IMR-90 (cell line): ENCODE measurements at regions not wholly inside any gene's neighbourhood (a gene's known extent, or its start where the extent isn't known, plus 50 kb on each side); places are given as distances from the start of the nearest gene placed in this dataset.

Source experiments
- ATAC-seq: fragments of 200-7000 bp; cut with Tn5 transposase; 2 replicates; pipeline ENCODE4 v1.9.1; 2020; ENCODE audit warnings: low read depth, mild to moderate bottlenecking, moderate library complexity
- BruUV-seq: library from RNA; stranded (reverse); fragments of 400-500 nt; replicated peaks from 2 replicates; lab custom pipeline; 2021; lab: Mats Ljungman, UMichigan
- CTCF ChIA-PET: fragments of 300-600 bp; formaldehyde crosslinking; extraction: SDS; loops from one replicate; lab custom pipeline; 2021; ENCODE audit warnings: antibody characterized with exemption; lab: Yijun Ruan, JAX
- POLR2A ChIA-PET: fragments of 300-600 bp; sonication (Branson Sonifier 250); formaldehyde crosslinking; loops from one replicate; lab custom pipeline; 2022; ENCODE audit warnings: antibody characterized with exemption; ENCODE audit not compliant: unreplicated experiment; lab: Charles Lee
- DNase-seq: peaks from one replicate; pipeline ENCODE4 v3.0.0; 2013
- H2AFZ ChIP-seq: replicated peaks from 2 replicates; pipeline ENCODE3; 2013; ENCODE audit warnings: low read length, mild to moderate bottlenecking; ENCODE audit not compliant: poor library complexity
- H2AK5ac ChIP-seq: 2 replicates; pipeline ENCODE4 v1.6.1; 2013; ENCODE audit warnings: low read depth, low read length, inconsistent platforms
- H2AK9ac ChIP-seq: replicated peaks from 2 replicates; pipeline ENCODE3; 2013; ENCODE audit warnings: mild to moderate bottlenecking, low read depth, low read length, moderate library complexity; ENCODE audit not compliant: poor library complexity
- H2BK120ac ChIP-seq: 2 replicates; pipeline ENCODE4 v1.6.1; 2013; ENCODE audit warnings: low read depth, low read length, inconsistent platforms
- H2BK15ac ChIP-seq: 3 replicates; pipeline ENCODE4 v1.6.1; 2013; ENCODE audit warnings: low read depth, low read length, inconsistent platforms
- H2BK20ac ChIP-seq: 2 replicates; pipeline ENCODE4 v1.6.1; 2013; ENCODE audit warnings: low read depth, mild to moderate bottlenecking, inconsistent platforms, low read length, moderate library complexity
- H2BK5ac ChIP-seq: 2 replicates; pipeline ENCODE4 v1.6.1; 2013; ENCODE audit warnings: mild to moderate bottlenecking, low read depth, low read length, inconsistent platforms; ENCODE audit not compliant: poor library complexity, severe bottlenecking
- H3K14ac ChIP-seq: replicated peaks from 2 replicates; pipeline ENCODE4 v1.6.1; 2013; ENCODE audit warnings: low read depth, low read length, inconsistent platforms
- H3K18ac ChIP-seq: 2 replicates; pipeline ENCODE4 v1.6.1; 2013; ENCODE audit warnings: low read depth, low read length, control low read depth
- H3K23ac ChIP-seq: 2 replicates; pipeline ENCODE4 v1.6.1; 2013; ENCODE audit warnings: low read depth, low read length, inconsistent platforms
- H3K27ac ChIP-seq: 2 replicates; pipeline ENCODE4 v1.5.1; 2013; ENCODE audit warnings: mild to moderate bottlenecking, control low read depth, low read length; ENCODE audit not compliant: insufficient read depth
- H3K27me3 ChIP-seq: 2 replicates; pipeline ENCODE4 v1.6.1; 2013; ENCODE audit warnings: low read length; ENCODE audit not compliant: control insufficient read depth, insufficient read depth
- H3K36me3 ChIP-seq: 2 replicates; pipeline ENCODE4 v1.6.1; 2013; ENCODE audit warnings: low read length, mixed read lengths; ENCODE audit not compliant: control insufficient read depth, insufficient read depth
- H3K4ac ChIP-seq: 2 replicates; pipeline ENCODE4 v1.6.1; 2013; ENCODE audit warnings: low read depth, low read length, inconsistent platforms
- H3K4me1 ChIP-seq: 2 replicates; pipeline ENCODE4 v1.6.1; 2013; ENCODE audit warnings: low read length, mixed read lengths; ENCODE audit not compliant: control insufficient read depth, insufficient read depth
- H3K4me2 ChIP-seq: 2 replicates; pipeline ENCODE4 v1.6.1; 2013; ENCODE audit warnings: low read depth, mild to moderate bottlenecking, control low read depth, low read length, moderate library complexity
- H3K4me3 ChIP-seq: 2 replicates; pipeline ENCODE4 v1.5.1; 2013; ENCODE audit warnings: low read depth, mild to moderate bottlenecking, control low read depth, low read length, moderate library complexity; ENCODE audit not compliant: insufficient read depth
- H3K56ac ChIP-seq: 2 replicates; pipeline ENCODE4 v1.6.1; 2013; ENCODE audit warnings: low read length, inconsistent platforms; ENCODE audit not compliant: insufficient read depth; ENCODE audit errors: extremely low read depth
- H3K79me1 ChIP-seq, 2 experiments: 2 replicates each; pipeline ENCODE4 v1.6.1; 2013; ENCODE audit warnings: low read length in 2 of 2, inconsistent platforms in 1 of 2, low read depth in 1 of 2
- H3K9ac ChIP-seq: 2 replicates; pipeline ENCODE4 v1.6.1; 2013; ENCODE audit warnings: low read depth, low read length, control low read depth
- H3K9me1 ChIP-seq: 2 replicates; pipeline ENCODE4 v1.6.1; 2013; ENCODE audit warnings: low read length, inconsistent platforms; ENCODE audit not compliant: insufficient read depth
- H3K9me3 ChIP-seq: 2 replicates; pipeline ENCODE4 v1.6.1; 2013; ENCODE audit warnings: low read length; ENCODE audit not compliant: control insufficient read depth, insufficient read depth
- H4K20me1 ChIP-seq: 2 replicates; pipeline ENCODE4 v1.6.1; 2013; ENCODE audit warnings: low read length, inconsistent platforms; ENCODE audit not compliant: insufficient read depth
- H4K5ac ChIP-seq: 2 replicates; pipeline ENCODE4 v1.6.1; 2013; ENCODE audit warnings: mild to moderate bottlenecking, low read depth, low read length, control low read depth
- H4K8ac ChIP-seq, 2 experiments: 2 replicates each; pipeline ENCODE4 v1.6.1; 2013; ENCODE audit warnings: low read depth in 2 of 2, low read length in 2 of 2, control low read depth in 1 of 2, inconsistent platforms in 1 of 2
- H4K91ac ChIP-seq: 2 replicates; pipeline ENCODE4 v1.6.1; 2013; ENCODE audit warnings: low read depth, low read length, inconsistent platforms; ENCODE audit not compliant: insufficient read depth
- BHLHE40 ChIP-seq: fragments of 150-350 bp; IDR thresholded peaks from 2 replicates; pipeline ENCODE4 v1.6.1; 2016; ENCODE audit warnings: mild to moderate bottlenecking, low read depth, low read length
- CHD1 ChIP-seq: IDR thresholded peaks from 2 replicates; pipeline ENCODE4 v1.6.1; 2012; ENCODE audit warnings: low read depth, low read length, improper control_type of control experiment
- FOS ChIP-seq: fragments of 150-350 bp; IDR thresholded peaks from 2 replicates; pipeline ENCODE4 v1.6.1; 2016; ENCODE audit warnings: low read depth, low read length
- MAFK ChIP-seq: IDR thresholded peaks from 2 replicates; pipeline ENCODE4 v1.6.1; 2012; ENCODE audit warnings: low read depth, low read length, improper control_type of control experiment
- MXI1 ChIP-seq: IDR thresholded peaks from 2 replicates; pipeline ENCODE4 v1.6.1; 2012; ENCODE audit warnings: low read depth, mild to moderate bottlenecking, low read length, moderate library complexity, borderline replicate concordance
- POLR2A ChIP-seq: IDR thresholded peaks from 2 replicates; pipeline ENCODE4 v1.6.1; 2012; ENCODE audit warnings: mild to moderate bottlenecking, low read depth, low read length
- USF2 ChIP-seq: fragments of 150-350 bp; IDR thresholded peaks from 2 replicates; pipeline ENCODE4 v1.6.1; 2017; ENCODE audit warnings: mild to moderate bottlenecking, antibody characterized with exemption, low read length, low read depth
- WGBS, 2 experiments: methylation state at CpG; one replicate each; pipeline versions ENCODE4 v1.1.5 to v1.1.7; 2013; ENCODE audit warnings: missing lambda C conversion rate in 2 of 2; ENCODE audit not compliant: insufficient read length in 1 of 2; ENCODE audit errors: extremely low coverage in 2 of 2; 5-methylcytosine and 5-hydroxymethylcytosine counted together
- dilution Hi-C: fragments of 300-500 bp; cut with HindIII; formaldehyde crosslinking; loops from one replicate; pipeline ENCODE4 v1.14.3; 2018; ENCODE audit warnings: low sequenced_read_pairs; ENCODE audit not compliant: unreplicated experiment
- in situ Hi-C: fragments of 300-500 bp; cut with MboI; formaldehyde crosslinking; loops from 3 replicates; pipeline ENCODE4 v1.14.3; 2019; ENCODE audit warnings: low sequenced_read_pairs, inconsistent platforms, mixed read lengths
- intact Hi-C: fragments of 100-400 bp; cut with micrococcal nuclease; formaldehyde crosslinking; loops from 2 replicates; pipeline ENCODE4 v1.10.0; 2022

GRCh38 chr5:54658010-54658409, 140.5 kb downstream of the SNX18 start:
- no peaks in the 10 kb centered on the region for H3K36me3 ChIP-seq
- peak overlapping the region; percentile 22; the same call in 2 of the 3 replicates for H2BK15ac ChIP-seq
- peak; percentile 96 for DNase-seq
- 0 out of 2 replicates have a peak overlapping the region, but pooled peaks have one; percentile 11 for H2AK5ac ChIP-seq
- CTCF ChIA-PET = no interaction called here
- no peaks in the 10 kb centered on the region for H4K20me1 ChIP-seq
- H3K56ac ChIP-seq = no peak overlapping the region
- peaks cover 14% of the 10 kb centered on the region for H3K4me1 ChIP-seq
- TF ChIP-seq MXI1 (peak; percentile 81; the same call in 1 of the 2 replicates), MAFK (peak; percentile 13; the same call in 1 of the 2 replicates), POLR2A (no peak), CHD1 (no peak), USF2 (peak; percentile 85), FOS (peak; percentile 35; the same call in 1 of the 2 replicates), BHLHE40 (peak; percentile 100)
- H3K4me3 ChIP-seq = no peak overlapping the region
- POLR2A ChIA-PET = no interaction called here
- H2BK20ac ChIP-seq = peak overlapping the region; percentile 19; the same call in 1 of the 2 replicates
- H3K14ac ChIP-seq = no peak overlapping the region
- H3K4ac ChIP-seq = peak overlapping the region; percentile 1; the same call in 1 of the 2 replicates
- H2AFZ ChIP-seq = peak overlapping the region; percentile 69
- in situ Hi-C loops = no loop called here
- no TSS peak for BruUV-seq
- H4K91ac ChIP-seq = no peak overlapping the region
- H3K18ac ChIP-seq = no peak overlapping the region
- no peak overlapping the region for H2BK5ac ChIP-seq
- H2BK120ac ChIP-seq = peak overlapping the region; percentile 13; the same call in 1 of the 2 replicates
- peak; percentile 88 for ATAC-seq
- peak overlapping the region; percentile 33 for H2AK9ac ChIP-seq
- no peak overlapping the region for H4K5ac ChIP-seq
- no peak overlapping the region for H3K27ac ChIP-seq
- WGBS, 2 experiments = 0% methylated on average over 1 of the region's 3 CpGs; no CpG with 5 or more reads in 1 of the 2 experiments
- dilution Hi-C loops = no loop called here
- peaks cover 0 to 14% of the 10 kb centered on the region in 2 experiments; a peak in 2 of 4 replicates for H3K79me1 ChIP-seq
- no peak overlapping the region for H4K8ac ChIP-seq
- no peaks in the 10 kb centered on the region for H3K27me3 ChIP-seq
- no peak overlapping the region for H3K4me2 ChIP-seq
- H3K9me1 ChIP-seq = peaks cover 12% of the 10 kb centered on the region; the same call in 1 of the 2 replicates
- no peaks in the 10 kb centered on the region for H3K9me3 ChIP-seq
- intact Hi-C loops = no loop called here
- no peak overlapping the region for H3K23ac ChIP-seq
- H3K9ac ChIP-seq = no peak overlapping the region
